ENCODE measurements at regions not wholly inside any gene's neighbourhood (a gene's known extent, or its start where the extent isn't known, plus 50 kb on each side); places are given as distances from the start of the nearest gene placed in this dataset.
"Not testable (repeated sequence)": the region's sequence is repeated elsewhere in the genome, so short reads cannot be mapped to it uniquely, and the experiment has no call there.

DNA sequence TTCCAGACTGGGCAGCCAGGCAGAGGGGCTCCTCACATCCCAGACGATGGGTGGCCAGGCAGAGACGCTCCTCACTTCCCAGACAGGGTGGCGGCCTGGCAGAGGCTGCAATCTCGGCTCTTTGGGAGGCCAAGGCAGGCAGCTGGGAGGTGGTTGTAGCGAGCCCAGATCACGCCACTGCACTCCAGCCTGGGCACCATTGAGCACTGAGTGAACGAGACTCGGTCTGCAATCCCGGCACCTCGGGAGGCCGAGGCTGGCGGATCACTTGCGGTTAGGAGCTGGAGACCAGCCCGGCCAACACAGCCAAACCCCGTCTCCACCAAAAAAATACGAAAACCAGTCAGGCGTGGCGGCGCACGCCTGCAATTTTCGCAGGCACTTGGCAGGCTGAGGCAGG is 321.4 kb upstream of the SGCG start:
- H2AFZ ChIP-seq (ENCODE audit: low read depth, low read length, poor library complexity, severe bottlenecking); H3K9ac ChIP-seq (ENCODE audit: low read length); CTCF ChIA-PET; H4K20me1 ChIP-seq (ENCODE audit: insufficient read depth); H3K4me1 ChIP-seq (ENCODE audit: control insufficient read depth in 1 of 2, insufficient read depth in 2 of 2, low read length in 2 of 2); H3K79me2 ChIP-seq (ENCODE audit: insufficient read depth, low read length); BruUV-seq (replicated peaks); POLR2A ChIA-PET; ATAC-seq; DNase-seq (ENCODE audit: low read depth, low spot score); H3K9me3 ChIP-seq (ENCODE audit: control insufficient read depth in 1 of 2, insufficient read depth in 1 of 2, low read depth in 1 of 2, low read length in 2 of 2); H3K27ac ChIP-seq (ENCODE audit: low read depth, low read length); H3K36me3 ChIP-seq (ENCODE audit: control insufficient read depth in 1 of 2, insufficient read depth in 2 of 2, low read length in 2 of 2); H3K9me2 ChIP-seq (ENCODE audit: insufficient read depth); H3K4me2 ChIP-seq (ENCODE audit: low read length); H3K4me3 ChIP-seq (replicated peaks in 1 of 2; ENCODE audit: low read depth in 1 of 2, low read length in 2 of 2); intact Hi-C loops (cut with micrococcal nuclease); RAD21 ChIA-PET (ENCODE audit: low non-redundant PET in 1 of 2, low total read pairs in 2 of 2, uncharacterized antibody in 2 of 2, unreplicated experiment in 2 of 2); H3K27me3 ChIP-seq (ENCODE audit: insufficient read depth, low read length): not testable (repeated sequence)

DNA sequence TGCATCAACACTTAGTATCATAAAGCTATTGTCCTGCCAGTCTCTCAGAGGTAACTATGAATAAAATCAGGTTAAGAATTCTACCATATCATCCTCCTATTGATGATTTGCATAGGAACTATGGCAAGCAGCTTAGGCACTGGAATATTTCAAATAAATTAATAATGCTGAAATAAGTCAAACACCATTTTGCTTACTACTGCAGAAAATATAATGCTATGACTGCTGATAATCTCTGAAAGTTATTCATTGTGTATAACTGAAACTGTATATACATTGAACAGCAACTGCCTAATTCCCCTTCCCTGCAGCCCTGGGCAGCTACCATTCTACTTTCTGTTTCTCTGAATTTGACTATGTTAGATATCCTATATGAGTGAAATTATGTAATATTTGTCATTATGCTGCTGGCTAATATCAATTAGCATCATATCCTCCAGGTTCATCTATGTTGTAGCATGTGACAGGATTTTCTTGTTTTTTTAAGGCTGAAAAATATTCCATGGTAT is 318.8 kb upstream of the SGCG start:
- BruUV-seq (replicated peaks) = no TSS peak
- ATAC-seq = no peak
- CTCF ChIA-PET = no interaction called here
- RAD21 ChIA-PET (ENCODE audit: low non-redundant PET in 1 of 2, low total read pairs in 2 of 2, uncharacterized antibody in 2 of 2, unreplicated experiment in 2 of 2) = no interaction called here
- H3K79me2 ChIP-seq (ENCODE audit: insufficient read depth, low read length) = no peaks in the 10 kb centered on the region
- H3K9me3 ChIP-seq (ENCODE audit: control insufficient read depth in 1 of 2, insufficient read depth in 1 of 2, low read depth in 1 of 2, low read length in 2 of 2) = no peaks in the 10 kb centered on the region
- H4K20me1 ChIP-seq (ENCODE audit: insufficient read depth) = no peaks in the 10 kb centered on the region
- no peak overlapping the region for H3K27ac ChIP-seq (ENCODE audit: low read depth, low read length)
- no peaks in the 10 kb centered on the region for H3K4me1 ChIP-seq (ENCODE audit: control insufficient read depth in 1 of 2, insufficient read depth in 2 of 2, low read length in 2 of 2)
- intact Hi-C loops (cut with micrococcal nuclease) = no loop called here
- H3K9ac ChIP-seq (ENCODE audit: low read length) = no peak overlapping the region
- H3K9me2 ChIP-seq (ENCODE audit: insufficient read depth) = no peaks in the 10 kb centered on the region
- H3K27me3 ChIP-seq (ENCODE audit: insufficient read depth, low read length) = no peaks in the 10 kb centered on the region
- no peak overlapping the region for H3K4me3 ChIP-seq (replicated peaks in 1 of 2; ENCODE audit: low read depth in 1 of 2, low read length in 2 of 2)
- no peak overlapping the region for H3K4me2 ChIP-seq (ENCODE audit: low read length)
- POLR2A ChIA-PET = no interaction called here
- TF ChIP-seq, protein P1, sequence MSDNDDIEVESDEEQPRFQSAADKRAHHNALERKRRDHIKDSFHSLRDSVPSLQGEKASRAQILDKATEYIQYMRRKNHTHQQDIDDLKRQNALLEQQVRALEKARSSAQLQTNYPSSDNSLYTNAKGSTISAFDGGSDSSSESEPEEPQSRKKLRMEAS (IDR thresholded peaks at IDR 0.05) = no peak
- TF ChIP-seq, protein P2, sequence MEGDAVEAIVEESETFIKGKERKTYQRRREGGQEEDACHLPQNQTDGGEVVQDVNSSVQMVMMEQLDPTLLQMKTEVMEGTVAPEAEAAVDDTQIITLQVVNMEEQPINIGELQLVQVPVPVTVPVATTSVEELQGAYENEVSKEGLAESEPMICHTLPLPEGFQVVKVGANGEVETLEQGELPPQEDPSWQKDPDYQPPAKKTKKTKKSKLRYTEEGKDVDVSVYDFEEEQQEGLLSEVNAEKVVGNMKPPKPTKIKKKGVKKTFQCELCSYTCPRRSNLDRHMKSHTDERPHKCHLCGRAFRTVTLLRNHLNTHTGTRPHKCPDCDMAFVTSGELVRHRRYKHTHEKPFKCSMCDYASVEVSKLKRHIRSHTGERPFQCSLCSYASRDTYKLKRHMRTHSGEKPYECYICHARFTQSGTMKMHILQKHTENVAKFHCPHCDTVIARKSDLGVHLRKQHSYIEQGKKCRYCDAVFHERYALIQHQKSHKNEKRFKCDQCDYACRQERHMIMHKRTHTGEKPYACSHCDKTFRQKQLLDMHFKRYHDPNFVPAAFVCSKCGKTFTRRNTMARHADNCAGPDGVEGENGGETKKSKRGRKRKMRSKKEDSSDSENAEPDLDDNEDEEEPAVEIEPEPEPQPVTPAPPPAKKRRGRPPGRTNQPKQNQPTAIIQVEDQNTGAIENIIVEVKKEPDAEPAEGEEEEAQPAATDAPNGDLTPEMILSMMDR (IDR thresholded peaks at IDR 0.05 in 2 of 3, conservative IDR thresholded peaks at IDR 0.05 in 1 of 3; ENCODE audit: borderline replicate concordance in 1 of 3, insufficient read depth in 1 of 3, low read depth in 2 of 3, low read length in 2 of 3) = no peak
- TF ChIP-seq, protein P3, sequence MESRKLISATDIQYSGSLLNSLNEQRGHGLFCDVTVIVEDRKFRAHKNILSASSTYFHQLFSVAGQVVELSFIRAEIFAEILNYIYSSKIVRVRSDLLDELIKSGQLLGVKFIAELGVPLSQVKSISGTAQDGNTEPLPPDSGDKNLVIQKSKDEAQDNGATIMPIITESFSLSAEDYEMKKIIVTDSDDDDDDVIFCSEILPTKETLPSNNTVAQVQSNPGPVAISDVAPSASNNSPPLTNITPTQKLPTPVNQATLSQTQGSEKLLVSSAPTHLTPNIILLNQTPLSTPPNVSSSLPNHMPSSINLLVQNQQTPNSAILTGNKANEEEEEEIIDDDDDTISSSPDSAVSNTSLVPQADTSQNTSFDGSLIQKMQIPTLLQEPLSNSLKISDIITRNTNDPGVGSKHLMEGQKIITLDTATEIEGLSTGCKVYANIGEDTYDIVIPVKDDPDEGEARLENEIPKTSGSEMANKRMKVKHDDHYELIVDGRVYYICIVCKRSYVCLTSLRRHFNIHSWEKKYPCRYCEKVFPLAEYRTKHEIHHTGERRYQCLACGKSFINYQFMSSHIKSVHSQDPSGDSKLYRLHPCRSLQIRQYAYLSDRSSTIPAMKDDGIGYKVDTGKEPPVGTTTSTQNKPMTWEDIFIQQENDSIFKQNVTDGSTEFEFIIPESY (IDR thresholded peaks at IDR 0.05; ENCODE audit: extremely low read depth, insufficient replicate concordance, low read length) = no peak
- no peak for TF ChIP-seq EGR1 (IDR thresholded peaks at IDR 0.05; ENCODE audit: low read depth)
- TF ChIP-seq SRF (IDR thresholded peaks at IDR 0.05; ENCODE audit: low read depth) = no peak
- no peak for TF ChIP-seq EZH2phosphoT487 (IDR thresholded peaks at IDR 0.05; ENCODE audit: borderline replicate concordance)
- TF ChIP-seq TCF7L2 (IDR thresholded peaks at IDR 0.05; ENCODE audit: borderline replicate concordance, extremely low read depth, insufficient read depth, insufficient read length) = no peak
- TF ChIP-seq POLR2AphosphoS5 (IDR thresholded peaks at IDR 0.05; ENCODE audit: low read depth, low read length) = no peak
- TF ChIP-seq POLR2A (IDR thresholded peaks at IDR 0.05; ENCODE audit: borderline replicate concordance, extremely low read depth, insufficient read depth, insufficient read length) = no peak
- no peak for TF ChIP-seq SIN3A (IDR thresholded peaks at IDR 0.05; ENCODE audit: low read depth)
- TF ChIP-seq ZNF274 (IDR thresholded peaks at IDR 0.05; ENCODE audit: low read depth, low read length) = no peak
- TF ChIP-seq CBX3 (IDR thresholded peaks at IDR 0.05; ENCODE audit: low read depth) = no peak
- TF ChIP-seq YY1 (IDR thresholded peaks at IDR 0.05; ENCODE audit: extremely low read depth, insufficient replicate concordance, low read depth, low read length) = no peak
- TF ChIP-seq RAD21 (IDR thresholded peaks at IDR 0.05; ENCODE audit: low read depth) = no peak
- no peak for TF ChIP-seq ELF1 (IDR thresholded peaks at IDR 0.05; ENCODE audit: borderline replicate concordance, low read depth)
- no peak for TF ChIP-seq EZH2 (IDR thresholded peaks at IDR 0.05)
- no peak for TF ChIP-seq ZFX (IDR thresholded peaks at IDR 0.05)
- TF ChIP-seq FOSL1 (IDR thresholded peaks at IDR 0.05; ENCODE audit: low read depth) = no peak
- no peaks in the 10 kb centered on the region for H3K36me3 ChIP-seq (ENCODE audit: control insufficient read depth in 1 of 2, insufficient read depth in 2 of 2, low read length in 2 of 2)
- no peak for DNase-seq (ENCODE audit: low read depth, low spot score)
- H2AFZ ChIP-seq (ENCODE audit: low read depth, low read length, poor library complexity, severe bottlenecking) = no peak overlapping the region

Data from HCT116 (cell line).